ENCODE measurements at regions not wholly inside any gene's neighbourhood (a gene's known extent, or its start where the extent isn't known, plus 50 kb on each side); places are given as distances from the start of the nearest gene placed in this dataset.

DNA sequence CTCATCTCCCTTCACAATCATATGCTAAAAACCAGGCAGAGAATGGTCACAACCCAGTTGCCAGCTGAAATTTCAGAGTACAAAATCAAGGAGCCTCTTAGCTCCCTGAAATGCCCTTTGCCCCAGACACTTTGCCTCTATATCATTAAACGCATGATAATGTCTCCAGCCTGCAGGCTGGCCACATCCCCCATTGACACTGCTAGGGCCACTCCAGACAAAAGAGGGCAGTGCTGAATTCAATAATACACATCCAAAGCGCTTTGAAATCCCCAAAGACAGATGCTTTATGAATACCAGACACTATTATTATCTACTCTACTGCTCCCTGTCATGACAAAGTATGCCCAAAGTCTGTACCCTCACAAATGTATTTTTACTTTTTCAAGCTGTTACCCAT is 348.3 kb upstream of the POU3F2 start:
- Histone ChIP-seq H2AFZ (ENCODE audit: low read length) (no peak overlapping the region), H3K27me3 (replicated peaks; ENCODE audit: insufficient read depth, low read length) (no peaks in the 10 kb centered on the region), H3K4me2 (ENCODE audit: low read depth, low read length) (no peak overlapping the region), H3K9ac (ENCODE audit: low read length) (no peak overlapping the region), H3K4me1 (ENCODE audit: low read length) (no peaks in the 10 kb centered on the region), H3K36me3 (replicated peaks; ENCODE audit: insufficient read depth, low read length) (no peaks in the 10 kb centered on the region), H4K20me1 (ENCODE audit: insufficient read depth, low read length) (no peaks in the 10 kb centered on the region), H3K27ac (ENCODE audit: low read length) (no peak overlapping the region), H3K4me3 (ENCODE audit: low read length) (no peak overlapping the region), H3F3A (ENCODE audit: insufficient read depth, low read length) (no peaks in the 10 kb centered on the region), H3K79me2 (ENCODE audit: low read length) (no peaks in the 10 kb centered on the region), H3K9me2 (replicated peaks; ENCODE audit: insufficient read depth, low read length) (no peaks in the 10 kb centered on the region), H3K9me3 (replicated peaks; ENCODE audit: insufficient read depth, low read length) (no peaks in the 10 kb centered on the region)
- DNase-seq = no peak
- no peak for TF ChIP-seq EZH2 (optimal IDR thresholded peaks at IDR 0.05; ENCODE audit: low read depth, low read length)
- TF ChIP-seq EZH2phosphoT487 (IDR thresholded peaks at IDR 0.05; ENCODE audit: low read length) = no peak
- TF ChIP-seq CTCF (IDR thresholded peaks at IDR 0.05; ENCODE audit: low read length) = no peak

DNA sequence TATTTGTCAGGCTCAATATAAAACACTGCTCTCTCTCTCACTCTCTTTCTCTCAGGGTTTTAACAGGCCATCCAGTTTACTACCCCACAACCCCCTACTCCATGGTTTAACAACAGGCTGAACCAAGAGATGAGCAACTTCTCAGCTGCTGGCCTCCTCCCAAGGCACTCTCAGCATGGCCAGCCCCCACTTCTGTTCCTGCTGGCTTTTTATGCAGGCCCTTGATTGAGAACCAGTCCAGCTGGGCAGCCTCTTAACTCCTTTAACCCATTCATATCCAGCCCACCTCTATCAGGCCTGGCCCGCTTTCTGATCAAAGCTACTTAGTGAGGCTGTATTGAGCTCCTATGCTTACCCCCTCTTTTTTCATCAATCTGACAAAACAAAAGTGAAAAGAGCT is 346.8 kb upstream of the POU3F2 start:
- H3K79me2 ChIP-seq (ENCODE audit: low read length) = no peaks in the 10 kb centered on the region
- H4K20me1 ChIP-seq (ENCODE audit: insufficient read depth, low read length) = no peaks in the 10 kb centered on the region
- no peak for DNase-seq
- no peaks in the 10 kb centered on the region for H3K9me3 ChIP-seq (replicated peaks; ENCODE audit: insufficient read depth, low read length)
- no peak overlapping the region for H3K4me2 ChIP-seq (ENCODE audit: low read depth, low read length)
- no peak overlapping the region for H3K4me3 ChIP-seq (ENCODE audit: low read length)
- H3K9me2 ChIP-seq (replicated peaks; ENCODE audit: insufficient read depth, low read length) = no peaks in the 10 kb centered on the region
- H3K4me1 ChIP-seq (ENCODE audit: low read length) = no peaks in the 10 kb centered on the region
- H3F3A ChIP-seq (ENCODE audit: insufficient read depth, low read length) = no peaks in the 10 kb centered on the region
- no peaks in the 10 kb centered on the region for H3K27me3 ChIP-seq (replicated peaks; ENCODE audit: insufficient read depth, low read length)
- H3K36me3 ChIP-seq (replicated peaks; ENCODE audit: insufficient read depth, low read length) = no peaks in the 10 kb centered on the region
- H2AFZ ChIP-seq (ENCODE audit: low read length) = no peak overlapping the region
- TF ChIP-seq EZH2phosphoT487 (IDR thresholded peaks at IDR 0.05; ENCODE audit: low read length) (no peak), EZH2 (optimal IDR thresholded peaks at IDR 0.05; ENCODE audit: low read depth, low read length) (no peak), CTCF (IDR thresholded peaks at IDR 0.05; ENCODE audit: low read length) (no peak)
- H3K9ac ChIP-seq (ENCODE audit: low read length) = no peak overlapping the region
- H3K27ac ChIP-seq (ENCODE audit: low read length) = no peak overlapping the region

DNA sequence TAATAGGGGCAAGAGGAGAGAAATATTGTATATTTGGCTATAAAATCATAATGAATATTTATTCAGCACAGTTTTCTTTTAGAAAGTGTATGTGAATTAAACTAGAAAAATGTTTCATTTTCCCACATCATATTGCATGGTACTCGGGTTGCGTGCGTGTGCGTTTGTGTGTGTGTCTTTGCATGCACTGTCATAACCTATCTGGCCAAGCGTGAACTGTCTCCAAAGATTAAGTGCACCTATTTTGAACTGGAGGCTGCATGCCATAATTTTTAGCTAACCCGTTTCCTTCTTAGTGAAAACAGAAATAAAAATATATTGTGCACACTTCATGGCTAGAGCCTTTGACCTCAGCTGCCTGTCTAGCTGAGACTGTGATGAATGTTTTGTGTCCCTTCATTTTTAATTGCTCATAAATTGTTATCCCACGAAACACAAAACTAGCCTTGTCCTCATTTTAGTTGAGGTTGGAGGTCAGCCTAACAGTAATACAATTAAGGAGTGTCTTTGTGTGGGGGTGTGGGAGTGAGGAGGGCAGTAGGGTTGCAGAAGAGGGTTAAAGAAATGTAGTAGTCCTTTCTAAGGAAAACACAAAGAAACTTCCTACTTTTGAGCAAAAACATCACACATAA is 336.1 kb upstream of the POU3F2 start:
- no peak overlapping the region for H3K4me3 ChIP-seq (ENCODE audit: low read length)
- H3F3A ChIP-seq (ENCODE audit: insufficient read depth, low read length) = no peaks in the 10 kb centered on the region
- no peaks in the 10 kb centered on the region for H3K79me2 ChIP-seq (ENCODE audit: low read length)
- H3K36me3 ChIP-seq (replicated peaks; ENCODE audit: insufficient read depth, low read length) = no peaks in the 10 kb centered on the region
- no peaks in the 10 kb centered on the region for H3K4me1 ChIP-seq (ENCODE audit: low read length)
- no peaks in the 10 kb centered on the region for H3K9me3 ChIP-seq (replicated peaks; ENCODE audit: insufficient read depth, low read length)
- no peaks in the 10 kb centered on the region for H3K27me3 ChIP-seq (replicated peaks; ENCODE audit: insufficient read depth, low read length)
- H2AFZ ChIP-seq (ENCODE audit: low read length) = no peak overlapping the region
- DNase-seq = no peak
- no peak for TF ChIP-seq EZH2 (optimal IDR thresholded peaks at IDR 0.05; ENCODE audit: low read depth, low read length)
- TF ChIP-seq EZH2phosphoT487 (IDR thresholded peaks at IDR 0.05; ENCODE audit: low read length) = no peak
- no peak for TF ChIP-seq CTCF (IDR thresholded peaks at IDR 0.05; ENCODE audit: low read length)
- H3K9ac ChIP-seq (ENCODE audit: low read length) = no peak overlapping the region
- H3K4me2 ChIP-seq (ENCODE audit: low read depth, low read length) = no peak overlapping the region
- H3K9me2 ChIP-seq (replicated peaks; ENCODE audit: insufficient read depth, low read length) = no peaks in the 10 kb centered on the region
- no peaks in the 10 kb centered on the region for H4K20me1 ChIP-seq (ENCODE audit: insufficient read depth, low read length)
- H3K27ac ChIP-seq (ENCODE audit: low read length) = no peak overlapping the region

Data from MM.1S (cell line).